Ovary (tissue), 7 donors: ENCODE measurements at regions not wholly inside any gene's neighbourhood (a gene's known extent, or its start where the extent isn't known, plus 50 kb on each side); places are given as distances from the start of the nearest gene placed in this dataset.

ENCODE experiments used
- DNase-seq, 5 donors: peaks; one replicate each; pipeline ENCODE4 v3.0.0-alpha.2; 2019 to 2020
- H3K27ac ChIP-seq, 2 donors: fragments of 200-600 bp; one replicate each; pipeline versions ENCODE4 v1.5.1 to v1.8.0; 2019 to 2022
- H3K27me3 ChIP-seq: fragments of 200-600 bp; one replicate; pipeline ENCODE4 v1.8.0; 2022
- H3K36me3 ChIP-seq: fragments of 200-600 bp; sonication (generic); one replicate; pipeline ENCODE4 v1.5.1; 2019
- H3K4me1 ChIP-seq: one replicate; pipeline ENCODE4 v1.8.1; 2013; ENCODE audit warnings: mild to moderate bottlenecking, moderate library complexity; ENCODE audit not compliant: insufficient read depth
- H3K4me3 ChIP-seq: fragments of 200-600 bp; sonication (generic); one replicate; pipeline ENCODE4 v1.5.1; 2017
- H3K9me3 ChIP-seq, 2 donors: fragments of 200-600 bp in 1 of 2; sonication (generic) in 1 of 2; one replicate each; pipeline versions ENCODE4 v1.5.1 to v1.8.1; 2013 to 2019; ENCODE audit warnings: mild to moderate bottlenecking in 1 of 2, moderate library complexity in 1 of 2
- EP300 ChIP-seq: sonication (generic); formaldehyde crosslinking; IDR thresholded peaks from one replicate; pipeline ENCODE4 v1.6.1; 2017; ENCODE audit warnings: antibody characterized with exemption
- POLR2A ChIP-seq: fragments of 450-650 bp; IDR thresholded peaks from one replicate; pipeline ENCODE4 v1.6.1; 2017; ENCODE audit warnings: antibody characterized with exemption, mild to moderate bottlenecking, moderate library complexity
- WGBS, 3 donors: extraction: QIAGEN DNeasy Blood & Tissue Kit in 1 of 3; methylation state at CpG; one replicate each; pipeline versions ENCODE4 v1.1.5 to v1.1.7; 2013 to 2017; 5-methylcytosine and 5-hydroxymethylcytosine counted together
- intact Hi-C, 4 donors: fragments of 100-400 bp; cut with DNase I; formaldehyde crosslinking; loops; one replicate each; pipeline versions ENCODE4 v1.11.0 to v1.15.1; 2022 to 2023
- TF ChIP-seq, protein P1 (sequence below), 3 donors: fragments of 450-650 bp in 2 of 3; fragments of 200-600 bp in 1 of 3; IDR thresholded peaks; one replicate each; pipeline versions ENCODE4 v1.5.1 to v1.8.0; 2016 to 2022; ENCODE audit warnings: antibody characterized with exemption in 3 of 3, mild to moderate bottlenecking in 1 of 3
- donor health status: DM: no; HTN: no; CAD: no; lungs with moderate emphysema.
- donor health status: DM: no; HTN: no; CAD: no.
- donor health status: Bipolar disorder and iron deficiency.
- donor health status: DM: no; HTN: no; CAD: no.
- donor health status: DM: yes; HTN: yes; CAD: no.

DNA sequence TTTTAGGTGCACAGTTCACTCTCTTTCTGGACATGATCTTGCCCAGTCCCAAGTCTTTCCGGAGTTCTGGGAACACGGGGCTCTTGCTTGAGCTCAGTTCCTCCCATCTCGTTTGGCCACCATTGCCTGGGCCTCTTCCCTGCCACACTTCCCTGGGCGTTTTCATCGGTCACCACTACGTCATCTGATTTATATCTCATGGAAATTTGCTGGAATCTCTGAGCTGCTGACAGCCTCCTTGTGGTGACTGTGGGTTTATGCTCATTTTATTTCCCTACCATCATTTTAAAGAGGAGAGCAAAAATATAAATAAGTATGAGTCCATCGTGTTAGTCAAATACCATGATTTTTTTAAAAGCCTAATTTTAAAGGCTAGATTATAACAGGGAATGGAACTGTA is 449.1 kb upstream of the KAZN start:
- WGBS, 3 donors = 78 to 84% (median 81%) methylated on average over 7 of the region's 7 CpGs

DNA sequence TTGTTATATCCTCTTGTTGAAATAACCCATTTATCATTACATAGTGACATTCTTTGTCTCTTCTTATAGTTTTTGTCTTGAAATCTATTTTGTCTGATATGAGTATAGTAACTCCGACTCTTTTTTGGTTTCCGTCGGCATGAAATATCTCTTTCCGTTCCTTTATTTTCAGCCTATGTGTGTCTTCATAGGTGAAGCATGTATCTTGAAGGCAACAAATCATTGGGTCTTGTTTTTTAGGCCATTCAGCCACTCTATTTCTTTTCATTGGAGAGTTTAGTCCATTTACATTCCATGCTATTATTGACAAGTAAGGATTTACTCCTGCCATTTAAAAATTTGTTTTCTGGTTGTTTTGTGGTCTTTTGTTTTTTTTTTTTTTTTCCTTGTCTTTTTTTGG is 441.9 kb upstream of the KAZN start:
- no peak for DNase-seq
- WGBS, 3 donors = 89 to 96% (median 95%) methylated on average over 4 of the region's 4 CpGs
- intact Hi-C loops = no loop called here
- H3K4me3 ChIP-seq = no peak overlapping the region
- TF ChIP-seq, protein P1, sequence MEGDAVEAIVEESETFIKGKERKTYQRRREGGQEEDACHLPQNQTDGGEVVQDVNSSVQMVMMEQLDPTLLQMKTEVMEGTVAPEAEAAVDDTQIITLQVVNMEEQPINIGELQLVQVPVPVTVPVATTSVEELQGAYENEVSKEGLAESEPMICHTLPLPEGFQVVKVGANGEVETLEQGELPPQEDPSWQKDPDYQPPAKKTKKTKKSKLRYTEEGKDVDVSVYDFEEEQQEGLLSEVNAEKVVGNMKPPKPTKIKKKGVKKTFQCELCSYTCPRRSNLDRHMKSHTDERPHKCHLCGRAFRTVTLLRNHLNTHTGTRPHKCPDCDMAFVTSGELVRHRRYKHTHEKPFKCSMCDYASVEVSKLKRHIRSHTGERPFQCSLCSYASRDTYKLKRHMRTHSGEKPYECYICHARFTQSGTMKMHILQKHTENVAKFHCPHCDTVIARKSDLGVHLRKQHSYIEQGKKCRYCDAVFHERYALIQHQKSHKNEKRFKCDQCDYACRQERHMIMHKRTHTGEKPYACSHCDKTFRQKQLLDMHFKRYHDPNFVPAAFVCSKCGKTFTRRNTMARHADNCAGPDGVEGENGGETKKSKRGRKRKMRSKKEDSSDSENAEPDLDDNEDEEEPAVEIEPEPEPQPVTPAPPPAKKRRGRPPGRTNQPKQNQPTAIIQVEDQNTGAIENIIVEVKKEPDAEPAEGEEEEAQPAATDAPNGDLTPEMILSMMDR (IDR thresholded peaks at IDR 0.05) = no peak
- no peak for TF ChIP-seq EP300
- no peak for TF ChIP-seq POLR2A
- no peaks in the 10 kb centered on the region for H3K36me3 ChIP-seq
- H3K27me3 ChIP-seq = no peaks in the 10 kb centered on the region
- H3K9me3 ChIP-seq = no peaks in the 10 kb centered on the region
- H3K27ac ChIP-seq = no peak overlapping the region
- no peaks in the 10 kb centered on the region for H3K4me1 ChIP-seq

More for the DNA sequence above, 449.1 kb upstream of the KAZN start:
- Histone ChIP-seq H3K4me1 (no peaks in the 10 kb centered on the region), H3K4me3 (no peak overlapping the region), H3K27me3 (no peaks in the 10 kb centered on the region), H3K9me3 (no peaks in the 10 kb centered on the region), H3K36me3 (no peaks in the 10 kb centered on the region), H3K27ac (no peak overlapping the region)
- intact Hi-C loops = no loop called here
- TF ChIP-seq EP300 (no peak), POLR2A (no peak)
- no peak for DNase-seq

- DNase-seq = no peak
- Histone ChIP-seq H3K4me3 (no peak overlapping the region), H3K9me3 (no peaks in the 10 kb centered on the region), H3K4me1 (no peaks in the 10 kb centered on the region), H3K27ac (no peak overlapping the region), H3K36me3 (no peaks in the 10 kb centered on the region), H3K27me3 (no peaks in the 10 kb centered on the region)
- WGBS, 3 donors = 27 to 39% (median 31%) methylated on average over 2 of the region's 2 CpGs
- intact Hi-C loops = no loop called here
- no peak for TF ChIP-seq EP300
- no peak for TF ChIP-seq POLR2A
- TF ChIP-seq, protein P1 (IDR thresholded peaks at IDR 0.05) = no peak
Measured at GRCh38 chr1:14160781-14161180, 437.7 kb upstream of the KAZN start.

DNA sequence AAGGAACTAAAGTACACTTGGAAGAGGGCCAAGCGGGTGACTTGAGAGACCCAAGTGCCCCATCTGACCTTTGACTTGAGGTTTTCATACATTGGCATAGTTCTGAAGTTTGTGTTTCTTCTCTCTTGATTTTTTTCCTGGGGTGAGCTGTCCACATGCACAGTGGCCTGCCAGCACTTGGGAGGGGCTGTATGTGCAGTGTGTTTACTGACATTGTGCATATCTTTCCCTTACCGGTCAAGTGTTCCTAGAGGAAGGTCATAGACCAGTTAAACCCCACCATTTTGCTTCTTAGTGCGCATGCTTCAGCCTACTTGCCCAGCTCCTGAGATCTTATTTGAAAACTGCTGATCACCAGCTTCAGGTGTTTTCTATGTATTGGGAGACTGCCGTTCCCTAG is 435.2 kb upstream of the KAZN start:
- Histone ChIP-seq H3K27ac (no peak overlapping the region), H3K27me3 (no peaks in the 10 kb centered on the region), H3K4me1 (no peaks in the 10 kb centered on the region), H3K9me3 (no peaks in the 10 kb centered on the region), H3K36me3 (no peaks in the 10 kb centered on the region), H3K4me3 (no peak overlapping the region)
- TF ChIP-seq EP300 (no peak), POLR2A (no peak)
- TF ChIP-seq, protein P1 (IDR thresholded peaks at IDR 0.05) = no peak
- 80 to 93% (median 81%) methylated on average over 4 of the region's 4 CpGs for WGBS, 3 donors
- intact Hi-C loops = no loop called here
- DNase-seq = no peak

- 14 to 30% (median 15%) methylated on average over 2 of the region's 2 CpGs for WGBS, 3 donors
- Histone ChIP-seq H3K27ac (no peak overlapping the region), H3K27me3 (no peaks in the 10 kb centered on the region), H3K4me1 (no peaks in the 10 kb centered on the region), H3K4me3 (no peak overlapping the region), H3K9me3 (no peaks in the 10 kb centered on the region), H3K36me3 (no peaks in the 10 kb centered on the region)
- TF ChIP-seq EP300 (no peak), POLR2A (no peak)
- TF ChIP-seq, protein P1 (IDR thresholded peaks at IDR 0.05) = no peak
- no peak for DNase-seq
- intact Hi-C loops = no loop called here
Measured at GRCh38 chr1:14165371-14165801, 433.1 kb upstream of the KAZN start.
